H1 (cell line): ENCODE measurements at regions not wholly inside any gene's neighbourhood (a gene's known extent, or its start where the extent isn't known, plus 50 kb on each side); places are given as distances from the start of the nearest gene placed in this dataset.

Experiments used
- CTCF ChIA-PET: fragments of 300-600 bp; sonication (Branson Sonifier 250); formaldehyde crosslinking; loops from one replicate; lab custom pipeline; 2021; ENCODE audit not compliant: partially characterized antibody; lab: Charles Lee
- POLR2A ChIA-PET: fragments of 300-600 bp; sonication (Branson Sonifier 250); formaldehyde crosslinking; loops from one replicate; lab custom pipeline; 2021; ENCODE audit warnings: inconsistent platforms; ENCODE audit not compliant: partially characterized antibody; lab: Charles Lee
- DNase-seq, 2 experiments: peaks; one replicate each; pipeline versions ENCODE4 v3.0.0 to v3.0.0-alpha.2; 2010 to 2022; ENCODE audit warnings: low spot score in 2 of 2, low read depth in 1 of 2, mixed read lengths in 1 of 2
- FAIRE-seq: peaks from 2 replicates; lab custom pipeline; 2011; peaks lifted over from hg19 to GRCh38; lab: Jason Lieb, UNC
- H2AFZ ChIP-seq: 2 replicates; pipeline ENCODE4 v1.8.1; 2012; ENCODE audit warnings: low read length, inconsistent platforms
- H2AK5ac ChIP-seq: 2 replicates; pipeline ENCODE4 v1.6.1; 2013; ENCODE audit warnings: low read depth, low read length
- H2BK120ac ChIP-seq: replicated peaks from 2 replicates; pipeline ENCODE3; 2013; ENCODE audit warnings: low read depth, low read length, inconsistent platforms
- H2BK12ac ChIP-seq: 2 replicates; pipeline ENCODE4 v1.6.1; 2013; ENCODE audit warnings: low read depth, low read length
- H2BK15ac ChIP-seq: 2 replicates; pipeline ENCODE4 v1.6.1; 2013; ENCODE audit warnings: low read length
- H2BK20ac ChIP-seq: 2 replicates; pipeline ENCODE4 v1.6.1; 2013; ENCODE audit warnings: low read length
- H2BK5ac ChIP-seq: 2 replicates; pipeline ENCODE4 v1.6.1; 2013; ENCODE audit warnings: low read depth, low read length
- H3K14ac ChIP-seq: 2 replicates; pipeline ENCODE4 v1.6.1; 2013; ENCODE audit warnings: inconsistent platforms; ENCODE audit not compliant: insufficient read length
- H3K18ac ChIP-seq: 2 replicates; pipeline ENCODE4 v1.6.1; 2013; ENCODE audit warnings: low read length; ENCODE audit errors: extremely low read depth
- H3K23ac ChIP-seq: 2 replicates; pipeline ENCODE4 v1.6.1; 2013; ENCODE audit warnings: inconsistent platforms; ENCODE audit not compliant: insufficient read length
- H3K23me2 ChIP-seq: 2 replicates; pipeline ENCODE4 v1.6.1; 2013; ENCODE audit warnings: low read depth, low read length
- H3K27ac ChIP-seq: 2 replicates; pipeline ENCODE4 v1.6.1; 2011; ENCODE audit warnings: low read depth, low read length, inconsistent platforms
- H3K27me3 ChIP-seq, 4 experiments: replicated peaks in 1 of 4; 1 replicate in 1 of 4; 2 replicates in 3 of 4; pipeline versions ENCODE4 v1.6.1 to v1.8.1; 2011 to 2013; ENCODE audit warnings: low read length in 3 of 4, mild to moderate bottlenecking in 3 of 4, inconsistent platforms in 2 of 4, mixed read lengths in 2 of 4, moderate library complexity in 1 of 4; ENCODE audit not compliant: control insufficient read depth in 3 of 4, insufficient read depth in 3 of 4; ENCODE audit errors: extremely low read depth in 1 of 4
- H3K36me3 ChIP-seq, 4 experiments: 2 replicates each; pipeline versions ENCODE4 v1.6.1 to v1.8.1; 2011 to 2013; ENCODE audit warnings: mild to moderate bottlenecking in 4 of 4, low read length in 3 of 4, moderate library complexity in 2 of 4, control low read depth in 1 of 4, inconsistent platforms in 1 of 4; ENCODE audit not compliant: insufficient read depth in 4 of 4, control insufficient read depth in 2 of 4
- H3K4ac ChIP-seq: replicated peaks from 2 replicates; pipeline ENCODE3; 2013; ENCODE audit warnings: low read length, low read depth, mixed read lengths, inconsistent platforms; ENCODE audit not compliant: insufficient read length
- H3K4me1 ChIP-seq, 4 experiments: replicated peaks in 1 of 4; 1 replicate in 1 of 4; 2 replicates in 3 of 4; pipeline versions ENCODE4 v1.6.1 to v1.8.1; 2011 to 2013; ENCODE audit warnings: low read length in 3 of 4, inconsistent platforms in 2 of 4, mixed read lengths in 1 of 4; ENCODE audit not compliant: insufficient read depth in 4 of 4, control insufficient read depth in 3 of 4
- H3K4me2 ChIP-seq, 2 experiments: 2 replicates each; pipeline versions ENCODE4 v1.6.1 to v1.8.1; 2011 to 2013; ENCODE audit warnings: low read depth in 2 of 2, low read length in 2 of 2, control low read depth in 1 of 2, inconsistent platforms in 1 of 2, mild to moderate bottlenecking in 1 of 2; ENCODE audit not compliant: insufficient read depth in 1 of 2
- H3K4me3 ChIP-seq, 4 experiments: fragments of 200-600, 300-600 bp in 1 of 4; sonication (generic), shearing (Covaris generic), sonication (Bioruptor Twin) in 1 of 4; 2 replicates each; pipeline versions ENCODE4 v1.5.1 to v1.8.1; 2011 to 2016; ENCODE audit warnings: low read length in 4 of 4, low read depth in 3 of 4, control low read depth in 2 of 4, inconsistent platforms in 2 of 4, mild to moderate bottlenecking in 2 of 4, mixed read lengths in 1 of 4, moderate library complexity in 1 of 4; ENCODE audit not compliant: insufficient read depth in 2 of 4; ENCODE audit errors: extremely low read depth in 1 of 4
- H3K56ac ChIP-seq: replicated peaks from 2 replicates; pipeline ENCODE3; 2013; ENCODE audit warnings: low read depth, mild to moderate bottlenecking, mixed read lengths, low read length, inconsistent platforms; ENCODE audit not compliant: insufficient read length
- H3K79me1 ChIP-seq: 2 replicates; pipeline ENCODE4 v1.6.1; 2013; ENCODE audit warnings: low read depth, low read length, control low read depth
- H3K79me2 ChIP-seq, 2 experiments: 2 replicates each; pipeline versions ENCODE4 v1.6.1 to v1.8.1; 2012 to 2013; ENCODE audit warnings: low read length in 2 of 2, mild to moderate bottlenecking in 2 of 2, inconsistent platforms in 1 of 2; ENCODE audit not compliant: insufficient read depth in 2 of 2, control insufficient read depth in 1 of 2
- H3K9ac ChIP-seq, 4 experiments: replicated peaks in 1 of 4; 1 replicate in 1 of 4; 2 replicates in 3 of 4; pipeline versions ENCODE4 v1.6.1 to v1.8.1; 2011 to 2013; ENCODE audit warnings: low read depth in 3 of 4, low read length in 3 of 4, control low read depth in 2 of 4, mild to moderate bottlenecking in 2 of 4, moderate library complexity in 2 of 4, inconsistent platforms in 1 of 4; ENCODE audit errors: extremely low read depth in 1 of 4
- H3K9me3 ChIP-seq, 2 experiments: 2 replicates each; pipeline versions ENCODE4 v1.6.1 to v1.8.1; 2012 to 2013; ENCODE audit warnings: mild to moderate bottlenecking in 2 of 2, moderate library complexity in 2 of 2, control low read depth in 1 of 2, inconsistent platforms in 1 of 2, low read depth in 1 of 2, low read length in 1 of 2, mixed read lengths in 1 of 2; ENCODE audit not compliant: insufficient read depth in 2 of 2
- H4K20me1 ChIP-seq, 2 experiments: replicated peaks in 1 of 2; 2 replicates each; pipeline versions ENCODE3 to v1.8.1; 2011 to 2013; ENCODE audit warnings: inconsistent platforms in 2 of 2, low read length in 2 of 2, mild to moderate bottlenecking in 1 of 2; ENCODE audit not compliant: insufficient read depth in 2 of 2, control insufficient read depth in 1 of 2
- H4K5ac ChIP-seq: 2 replicates; pipeline ENCODE4 v1.6.1; 2013; ENCODE audit warnings: low read length, low read depth, mixed read lengths, inconsistent platforms; ENCODE audit not compliant: insufficient read length
- H4K8ac ChIP-seq: 2 replicates; pipeline ENCODE4 v1.8.0; 2013; ENCODE audit warnings: mild to moderate bottlenecking, moderate library complexity, low read length, inconsistent platforms; ENCODE audit not compliant: insufficient read depth; ENCODE audit errors: extremely low read depth
- H4K91ac ChIP-seq: replicated peaks from 2 replicates; pipeline ENCODE3; 2013; ENCODE audit warnings: low read length, mixed read lengths, inconsistent platforms; ENCODE audit not compliant: insufficient read length
- CEBPB ChIP-seq: IDR thresholded peaks from 2 replicates; pipeline ENCODE4 v1.6.1; 2012; ENCODE audit warnings: low read depth, low read length
- CTCF ChIP-seq, 3 experiments: IDR thresholded peaks; 1 replicate in 2 of 3; 2 replicates in 1 of 3; pipeline versions ENCODE4 v1.5.1 to v1.6.1; 2011; ENCODE audit warnings: low read length in 3 of 3, mild to moderate bottlenecking in 3 of 3, inconsistent platforms in 2 of 3, low read depth in 1 of 3, moderate library complexity in 1 of 3; ENCODE audit not compliant: insufficient read depth in 1 of 3; ENCODE audit errors: control extremely low read depth in 1 of 3
- HDAC6 ChIP-seq: IDR thresholded peaks from one replicate; pipeline ENCODE4 v1.7.1; 2012; ENCODE audit warnings: low read depth, mild to moderate bottlenecking, inconsistent platforms, low read length, moderate library complexity
- MAFK ChIP-seq: IDR thresholded peaks from 2 replicates; pipeline ENCODE4 v1.6.1; 2012; ENCODE audit warnings: low read depth, mild to moderate bottlenecking, improper control_type of control experiment, low read length
- RAD21 ChIP-seq, 2 experiments: IDR thresholded peaks in 1 of 2; conservative IDR thresholded peaks in 1 of 2; 2 replicates each; pipeline ENCODE4 v1.6.1; 2011; ENCODE audit warnings: low read depth in 2 of 2, low read length in 2 of 2, improper control_type of control experiment in 1 of 2, inconsistent platforms in 1 of 2, mild to moderate bottlenecking in 1 of 2, moderate library complexity in 1 of 2
- TAF7 ChIP-seq: optimal IDR thresholded peaks from 2 replicates; pipeline ENCODE3; 2011; ENCODE audit warnings: low read depth, mild to moderate bottlenecking, inconsistent platforms, low read length, moderate library complexity, borderline replicate concordance
- WGBS, 2 experiments: shearing (Covaris generic) in 1 of 2; methylation state at CpG; one replicate each; pipeline versions ENCODE4 v1.1.6 to v1.1.7; 2013 to 2015; ENCODE audit warnings: low lambda C conversion rate in 2 of 2, mixed read lengths in 2 of 2, inconsistent platforms in 1 of 2, low coverage in 1 of 2, missing lambda C conversion rate in 1 of 2; ENCODE audit not compliant: insufficient replicate concordance in 2 of 2, insufficient coverage in 1 of 2, insufficient read length in 1 of 2; ENCODE audit errors: extremely low coverage in 1 of 2, missing lambda C conversion rate in 1 of 2; 5-methylcytosine and 5-hydroxymethylcytosine counted together
- TF ChIP-seq, protein P1 (sequence below): IDR thresholded peaks from 2 replicates; pipeline ENCODE4 v1.6.1; 2011; ENCODE audit warnings: low read length, improper control_type of control experiment

- Histone ChIP-seq H3K23ac (no peak overlapping the region), H3K79me1 (no peaks in the 10 kb centered on the region), H4K20me1 (no peaks in the 10 kb centered on the region), H3K56ac (no peak overlapping the region), H3K4me3 (no peak overlapping the region), H3K4me1 (no peaks in the 10 kb centered on the region; a peak in 1 of 7 replicates), H4K91ac (no peak overlapping the region), H4K8ac (no peak overlapping the region), H3K9ac (no peak overlapping the region), H3K23me2 (no peaks in the 10 kb centered on the region; the same call in 1 of the 2 replicates), H3K27me3 (no peaks in the 10 kb centered on the region), H2BK15ac (no peak overlapping the region), H2BK120ac (no peak overlapping the region), H2BK20ac (no peak overlapping the region), H3K36me3 (no peaks in the 10 kb centered on the region), H3K14ac (no peak overlapping the region), H3K18ac (no peak overlapping the region), H3K9me3 (peaks cover 0 to 3% of the 10 kb centered on the region in 2 experiments; a peak in 1 of 4 replicates), H2BK5ac (no peak overlapping the region), H4K5ac (no peak overlapping the region), H2AK5ac (no peak overlapping the region), H3K79me2 (no peaks in the 10 kb centered on the region), H2AFZ (no peak overlapping the region), H3K27ac (no peak overlapping the region), H3K4me2 (no peak overlapping the region), H2BK12ac (no peak overlapping the region), H3K4ac (no peak overlapping the region)
- ChIA-PET POLR2A (no interaction called here), CTCF (interaction anchor here (0.8 to 1.9 kb wide), 11 partner anchors 12 to 384 kb away, joined by 3 to 6 read pairs (median 4); no protein-coding TSS in a partner anchor)
- no peak for TF ChIP-seq MAFK
- TF ChIP-seq, protein P1, sequence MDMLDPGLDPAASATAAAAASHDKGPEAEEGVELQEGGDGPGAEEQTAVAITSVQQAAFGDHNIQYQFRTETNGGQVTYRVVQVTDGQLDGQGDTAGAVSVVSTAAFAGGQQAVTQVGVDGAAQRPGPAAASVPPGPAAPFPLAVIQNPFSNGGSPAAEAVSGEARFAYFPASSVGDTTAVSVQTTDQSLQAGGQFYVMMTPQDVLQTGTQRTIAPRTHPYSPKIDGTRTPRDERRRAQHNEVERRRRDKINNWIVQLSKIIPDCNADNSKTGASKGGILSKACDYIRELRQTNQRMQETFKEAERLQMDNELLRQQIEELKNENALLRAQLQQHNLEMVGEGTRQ: no peak
- peak; percentile 62 to 72 for TF ChIP-seq RAD21 (IDR thresholded peaks at IDR 0.05 in 1 of 2, conservative IDR thresholded peaks at IDR 0.05 in 1 of 2; ENCODE audit: low read depth in 2 of 2, low read length in 2 of 2)
- TF ChIP-seq HDAC6: no peak
- TF ChIP-seq CTCF (IDR thresholded peaks at IDR 0.05; ENCODE audit: control extremely low read depth in 1 of 3, insufficient read depth in 1 of 3, low read depth in 1 of 3, low read length in 3 of 3): peak in 2 of 3 experiments; percentile 31 to 44; a peak in 3 of 4 replicates
- TF ChIP-seq TAF7: no peak
- peak; percentile 86 for TF ChIP-seq CEBPB
- no peak for FAIRE-seq
- WGBS, 2 experiments: 79% methylated on average over 4 of the region's 4 CpGs; no CpG with 5 or more reads in 1 of the 2 experiments
- no peak for DNase-seq
These were observed 420.0 kb downstream of the GABRB3 start for GRCh38 chr15:26352909-26353308.
